GM12878 (cell line): ENCODE measurements at regions not wholly inside any gene's neighbourhood (a gene's known extent, or its start where the extent isn't known, plus 50 kb on each side); places are given as distances from the start of the nearest gene placed in this dataset.

Source experiments
- ATAC-seq: fragments of 200-7000 bp; cut with Tn5 transposase; 3 replicates; pipeline ENCODE4 v1.9.1; 2020; ENCODE audit warnings: mild to moderate bottlenecking, moderate library complexity
- BruUV-seq: library from RNA; stranded (reverse); fragments of 400-500 nt; replicated peaks from 2 replicates; lab custom pipeline; 2021; lab: Mats Ljungman, UMichigan
- CTCF ChIA-PET: fragments of 300-600 bp; sonication (Branson Sonifier 250); formaldehyde crosslinking; extraction: SDS; loops from one replicate; lab custom pipeline; 2021; ENCODE audit warnings: inconsistent platforms; lab: Yijun Ruan, JAX
- POLR2A ChIA-PET: fragments of 350-600 bp; formaldehyde crosslinking; extraction: SDS; loops from one replicate; lab custom pipeline; 2021; ENCODE audit warnings: inconsistent platforms; lab: Charles Lee
- RAD21 ChIA-PET: fragments of 300-600 bp; sonication (Branson Sonifier 250); formaldehyde crosslinking; loops from one replicate; lab custom pipeline; 2023; ENCODE audit warnings: antibody characterized with exemption; ENCODE audit not compliant: unreplicated experiment; lab: Charles Lee
- SMC1A ChIA-PET: fragments of 300-600 bp; sonication (Branson Sonifier 250); formaldehyde crosslinking; loops from one replicate; lab custom pipeline; 2023; ENCODE audit not compliant: unreplicated experiment, uncharacterized antibody; lab: Charles Lee
- DNase-seq: peaks from one replicate; pipeline ENCODE4 v3.0.0-alpha.2; 2011; ENCODE audit warnings: low read depth, low spot score
- FAIRE-seq: peaks from 3 replicates; lab custom pipeline; 2011; peaks lifted over from hg19 to GRCh38; lab: Jason Lieb, UNC
- H2AFZ ChIP-seq: 2 replicates; pipeline ENCODE4 v1.6.0; 2011; ENCODE audit warnings: low read depth, low read length, control low read depth; ENCODE audit not compliant: control insufficient read depth
- H3K27ac ChIP-seq: 2 replicates; pipeline ENCODE4 v1.5.1; 2011; ENCODE audit warnings: control low read depth; ENCODE audit not compliant: control insufficient read depth, insufficient read depth
- H3K27me3 ChIP-seq, 2 experiments: replicated peaks in 1 of 2; 2 replicates each; pipeline versions ENCODE4 v1.6.0 to v1.6.1; 2011; ENCODE audit warnings: low read length in 1 of 2; ENCODE audit not compliant: control insufficient read depth in 2 of 2, insufficient read depth in 2 of 2
- H3K36me3 ChIP-seq, 2 experiments: 2 replicates each; pipeline ENCODE4 v1.5.1; 2011; ENCODE audit warnings: low read length in 1 of 2; ENCODE audit not compliant: control insufficient read depth in 2 of 2, insufficient read depth in 2 of 2
- H3K4me1 ChIP-seq: 2 replicates; pipeline ENCODE4 v1.6.1; 2011; ENCODE audit warnings: mild to moderate bottlenecking, low read length, moderate library complexity, mixed read lengths; ENCODE audit not compliant: control insufficient read depth, insufficient read depth
- H3K4me2 ChIP-seq: 2 replicates; pipeline ENCODE4 v1.6.0; 2011; ENCODE audit warnings: control low read depth; ENCODE audit not compliant: control insufficient read depth, insufficient read depth
- H3K4me3 ChIP-seq: fragments of 200-600 bp; sonication (generic); 2 replicates; pipeline ENCODE4 v1.5.1; 2016
- H3K79me2 ChIP-seq: 2 replicates; pipeline ENCODE4 v1.6.0; 2011; ENCODE audit warnings: low read length; ENCODE audit not compliant: control insufficient read depth, insufficient read depth
- H3K9ac ChIP-seq: 2 replicates; pipeline ENCODE4 v1.8.0; 2011; ENCODE audit warnings: low read length, control low read depth, mixed read lengths; ENCODE audit not compliant: control insufficient read depth, insufficient read depth
- H3K9me3 ChIP-seq: replicated peaks from 3 replicates; pipeline ENCODE4 v1.5.1; 2011; ENCODE audit warnings: mild to moderate bottlenecking, low read length; ENCODE audit not compliant: control insufficient read depth, insufficient read depth
- H4K20me1 ChIP-seq: 2 replicates; pipeline ENCODE4 v1.6.0; 2011; ENCODE audit not compliant: control insufficient read depth, insufficient read depth
- CBFB ChIP-seq: IDR thresholded peaks from 2 replicates; pipeline ENCODE4 v1.6.1; 2016; ENCODE audit warnings: antibody characterized with exemption, low read depth
- CHD2 ChIP-seq: IDR thresholded peaks from 2 replicates; pipeline ENCODE4 v1.6.1; 2011; ENCODE audit warnings: low read depth, low read length, improper control_type of control experiment, borderline replicate concordance
- CREM ChIP-seq: IDR thresholded peaks from 2 replicates; pipeline ENCODE4 v1.6.1; 2014; ENCODE audit warnings: antibody characterized with exemption, low read depth
- HDAC6 ChIP-seq: fragments of 200-600 bp; sonication (generic); IDR thresholded peaks from one replicate; pipeline ENCODE4 v1.8.0; 2017; ENCODE audit warnings: antibody characterized with exemption; ENCODE audit not compliant: unreplicated experiment
- POLR2AphosphoS2 ChIP-seq: IDR thresholded peaks from 2 replicates; pipeline ENCODE4 v1.6.1; 2011; ENCODE audit warnings: low read depth, mild to moderate bottlenecking, low read length, improper control_type of control experiment, moderate library complexity
- SKIL ChIP-seq: fragments of 450-650 bp; IDR thresholded peaks from 2 replicates; pipeline ENCODE4 v1.6.1; 2017; ENCODE audit warnings: mild to moderate bottlenecking, low read depth, inconsistent platforms; ENCODE audit not compliant: poor library complexity, severe bottlenecking
- SMAD1 ChIP-seq: fragments of 450-650 bp; IDR thresholded peaks from 2 replicates; pipeline ENCODE4 v1.6.1; 2018; ENCODE audit warnings: mild to moderate bottlenecking, low read depth; ENCODE audit not compliant: partially characterized antibody
- SMAD5 ChIP-seq: IDR thresholded peaks from 2 replicates; pipeline ENCODE4 v1.6.1; 2016; ENCODE audit warnings: antibody characterized with exemption, low read depth
- YY1 ChIP-seq: IDR thresholded peaks from 2 replicates; pipeline ENCODE4 v1.6.1; 2011; ENCODE audit warnings: low read depth, mild to moderate bottlenecking, low read length
- ZNF24 ChIP-seq: fragments of 450-650 bp; IDR thresholded peaks from 2 replicates; pipeline ENCODE4 v1.6.1; 2017; ENCODE audit warnings: antibody characterized with exemption, mild to moderate bottlenecking
- WGBS: methylation state at CpG from one replicate; pipeline ENCODE4 v1.1.6; 2016; ENCODE audit warnings: low lambda C conversion rate; ENCODE audit not compliant: insufficient replicate concordance, insufficient coverage; ENCODE audit errors: missing lambda C conversion rate; 5-methylcytosine and 5-hydroxymethylcytosine counted together
- in situ Hi-C: fragments of 300-500 bp; cut with MboI; formaldehyde crosslinking; loops from 9 replicates; pipeline ENCODE4 v1.14.3; 2018; ENCODE audit warnings: mixed read lengths
- intact Hi-C: fragments of 100-400 bp; cut with micrococcal nuclease; formaldehyde crosslinking; loops from one replicate; pipeline ENCODE4 v1.14.2; 2022; ENCODE audit not compliant: unreplicated experiment
- TF ChIP-seq, protein P1 (sequence below): IDR thresholded peaks from 2 replicates; pipeline ENCODE4 v1.6.1; 2012; ENCODE audit warnings: low read depth, low read length, improper control_type of control experiment
- TF ChIP-seq, protein P2 (sequence below): fragments of 450-650 bp; formaldehyde crosslinking; IDR thresholded peaks from 2 replicates; pipeline ENCODE4 v1.4.0; 2020; ENCODE audit warnings: mild to moderate bottlenecking, moderate library complexity

GRCh38 chr20:40438161-40438830, 250.7 kb downstream of the MAFB start:
- Histone ChIP-seq H3K4me3 (no peak overlapping the region), H3K9me3 (no peaks in the 10 kb centered on the region), H3K36me3 (no peaks in the 10 kb centered on the region), H4K20me1 (no peaks in the 10 kb centered on the region), H3K9ac (no peak overlapping the region), H3K4me1 (no peaks in the 10 kb centered on the region), H3K79me2 (no peaks in the 10 kb centered on the region), H3K27ac (no peak overlapping the region), H3K4me2 (no peak overlapping the region), H2AFZ (no peak overlapping the region), H3K27me3 (no peaks in the 10 kb centered on the region; a peak in 1 of 4 replicates)
- RAD21 ChIA-PET, result no interaction called here
- BruUV-seq, result no TSS peak
- SMC1A ChIA-PET, result interaction anchor here (0.6 kb wide), 1 partner anchor 1458 kb away, joined by 3 read pairs; no protein-coding TSS in a partner anchor
- WGBS, result 12% methylated on average over 8 of the region's 8 CpGs
- DNase-seq, result no peak
- TF ChIP-seq POLR2AphosphoS2 (no peak), HDAC6 (no peak), ZNF24 (no peak), SKIL (no peak), CBFB (no peak), YY1 (no peak), CREM (no peak), SMAD1 (no peak), SMAD5 (no peak), CHD2 (no peak)
- TF ChIP-seq, protein P1, sequence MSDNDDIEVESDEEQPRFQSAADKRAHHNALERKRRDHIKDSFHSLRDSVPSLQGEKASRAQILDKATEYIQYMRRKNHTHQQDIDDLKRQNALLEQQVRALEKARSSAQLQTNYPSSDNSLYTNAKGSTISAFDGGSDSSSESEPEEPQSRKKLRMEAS, result no peak
- TF ChIP-seq, protein P2, sequence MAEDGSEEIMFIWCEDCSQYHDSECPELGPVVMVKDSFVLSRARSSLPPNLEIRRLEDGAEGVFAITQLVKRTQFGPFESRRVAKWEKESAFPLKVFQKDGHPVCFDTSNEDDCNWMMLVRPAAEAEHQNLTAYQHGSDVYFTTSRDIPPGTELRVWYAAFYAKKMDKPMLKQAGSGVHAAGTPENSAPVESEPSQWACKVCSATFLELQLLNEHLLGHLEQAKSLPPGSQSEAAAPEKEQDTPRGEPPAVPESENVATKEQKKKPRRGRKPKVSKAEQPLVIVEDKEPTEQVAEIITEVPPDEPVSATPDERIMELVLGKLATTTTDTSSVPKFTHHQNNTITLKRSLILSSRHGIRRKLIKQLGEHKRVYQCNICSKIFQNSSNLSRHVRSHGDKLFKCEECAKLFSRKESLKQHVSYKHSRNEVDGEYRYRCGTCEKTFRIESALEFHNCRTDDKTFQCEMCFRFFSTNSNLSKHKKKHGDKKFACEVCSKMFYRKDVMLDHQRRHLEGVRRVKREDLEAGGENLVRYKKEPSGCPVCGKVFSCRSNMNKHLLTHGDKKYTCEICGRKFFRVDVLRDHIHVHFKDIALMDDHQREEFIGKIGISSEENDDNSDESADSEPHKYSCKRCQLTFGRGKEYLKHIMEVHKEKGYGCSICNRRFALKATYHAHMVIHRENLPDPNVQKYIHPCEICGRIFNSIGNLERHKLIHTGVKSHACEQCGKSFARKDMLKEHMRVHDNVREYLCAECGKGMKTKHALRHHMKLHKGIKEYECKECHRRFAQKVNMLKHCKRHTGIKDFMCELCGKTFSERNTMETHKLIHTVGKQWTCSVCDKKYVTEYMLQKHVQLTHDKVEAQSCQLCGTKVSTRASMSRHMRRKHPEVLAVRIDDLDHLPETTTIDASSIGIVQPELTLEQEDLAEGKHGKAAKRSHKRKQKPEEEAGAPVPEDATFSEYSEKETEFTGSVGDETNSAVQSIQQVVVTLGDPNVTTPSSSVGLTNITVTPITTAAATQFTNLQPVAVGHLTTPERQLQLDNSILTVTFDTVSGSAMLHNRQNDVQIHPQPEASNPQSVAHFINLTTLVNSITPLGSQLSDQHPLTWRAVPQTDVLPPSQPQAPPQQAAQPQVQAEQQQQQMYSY (CRISPR knock-in tag), result no peak
- ATAC-seq, result no peak
- in situ Hi-C loops (no loop called here), intact Hi-C loops (no loop called here)
- CTCF ChIA-PET, result interaction anchor here (0.6 kb wide), 1 partner anchor 294 kb away, joined by 3 read pairs; no protein-coding TSS in a partner anchor
- FAIRE-seq, result no peak
- POLR2A ChIA-PET, result no interaction called here
